ENCODE measurements at regions not wholly inside any gene's neighbourhood (a gene's known extent, or its start where the extent isn't known, plus 50 kb on each side); places are given as distances from the start of the nearest gene placed in this dataset.

DNA sequence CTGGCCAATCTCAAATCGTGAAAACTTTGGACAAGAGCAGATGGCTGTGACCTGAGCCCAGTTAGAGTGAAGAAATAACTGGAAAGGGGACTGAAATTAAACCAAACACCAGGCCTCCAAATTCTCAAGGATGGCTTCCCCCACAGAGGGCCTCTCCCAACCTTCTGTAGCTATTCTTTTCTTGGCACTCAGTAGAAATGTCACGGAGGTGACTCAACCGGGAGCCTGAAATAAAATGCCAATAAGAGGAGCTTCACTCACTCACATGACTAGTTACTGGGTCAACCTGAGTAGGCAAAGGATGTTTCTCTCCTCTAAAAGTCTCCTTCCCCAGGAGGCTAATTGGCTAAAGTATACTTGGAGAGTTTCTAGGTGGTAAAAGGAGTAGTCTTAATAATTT lies 230.7 kb downstream of the MAF start:
- no peak for DNase-seq

DNA sequence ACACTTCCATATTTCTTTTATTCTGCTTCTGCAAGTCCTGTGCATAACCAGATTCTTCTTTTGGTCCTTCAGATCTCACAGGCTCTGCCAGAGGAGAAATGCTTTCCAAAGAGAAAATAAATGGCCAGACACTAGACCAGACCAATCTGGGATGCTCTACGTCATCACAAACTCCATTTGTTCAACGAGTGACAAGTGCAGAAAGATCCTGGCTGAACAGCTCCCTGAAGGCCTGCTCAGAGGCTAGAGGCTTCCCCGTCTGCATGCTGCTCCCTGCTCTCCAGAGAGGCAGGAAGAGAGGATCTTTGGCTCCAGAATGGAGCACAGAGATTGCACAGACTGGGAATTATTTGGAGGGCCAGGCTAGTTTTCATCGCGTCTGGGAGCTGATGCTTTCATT lies 232.7 kb downstream of the MAF start:
- no peak for DNase-seq

DNA sequence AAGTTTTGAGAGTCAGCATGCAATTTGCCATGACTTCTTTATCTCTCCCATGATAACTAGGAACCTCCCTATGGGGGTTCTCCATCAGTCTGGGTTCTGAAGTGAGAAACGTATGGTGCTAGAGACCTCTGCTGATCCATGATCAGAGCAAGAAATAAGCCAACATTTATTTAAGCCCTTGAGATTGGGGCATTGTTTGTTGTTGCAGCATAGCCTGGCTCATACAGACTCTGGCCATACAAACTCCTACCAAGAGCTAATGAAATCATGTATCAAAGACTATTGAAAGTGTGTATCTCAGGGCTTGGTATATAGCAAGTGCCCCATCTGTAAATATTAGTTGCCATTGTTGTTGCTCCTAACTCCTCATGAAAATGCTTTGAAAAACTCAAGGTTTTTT lies 233.9 kb downstream of the MAF start:
- DNase-seq, result no peak

DNA sequence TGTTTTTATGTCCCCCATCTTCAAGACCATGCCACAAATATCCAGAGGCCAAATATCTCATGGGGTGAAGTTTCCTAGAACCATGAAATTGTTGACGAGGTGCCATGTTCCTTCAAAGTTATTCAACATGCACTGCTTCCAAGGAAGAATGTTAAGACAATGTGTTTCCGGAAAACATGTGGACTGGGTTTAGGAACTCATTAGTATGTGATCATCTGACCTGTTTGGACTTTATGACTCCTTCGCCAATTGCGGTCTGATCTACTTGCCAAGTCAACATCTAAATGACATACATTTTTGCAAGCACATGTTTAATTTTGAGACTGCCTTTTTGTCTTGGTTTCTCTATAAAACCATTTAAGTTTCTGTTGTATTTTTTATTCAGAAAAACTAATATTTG lies 234.8 kb downstream of the MAF start:
- no peak for DNase-seq

DNA sequence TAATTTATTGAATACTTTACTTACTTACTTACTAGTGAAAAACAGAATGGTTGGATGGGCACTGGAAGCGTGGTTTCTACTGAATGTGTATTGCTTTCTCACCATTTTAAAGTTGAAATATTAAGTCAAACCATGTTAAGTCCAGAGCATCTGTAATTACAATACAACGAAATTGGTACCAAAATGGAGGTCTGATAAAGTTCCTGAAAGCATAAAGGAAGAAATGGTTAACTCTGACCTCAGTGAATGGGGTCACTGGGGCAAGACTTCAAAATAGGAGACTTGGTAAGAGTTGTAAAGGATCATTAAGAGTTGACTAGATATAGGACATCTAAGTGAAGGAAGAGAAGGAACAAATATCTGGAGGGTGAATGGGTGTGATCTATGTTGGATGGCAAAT lies 237.1 kb downstream of the MAF start:
- no peak for DNase-seq

DNA sequence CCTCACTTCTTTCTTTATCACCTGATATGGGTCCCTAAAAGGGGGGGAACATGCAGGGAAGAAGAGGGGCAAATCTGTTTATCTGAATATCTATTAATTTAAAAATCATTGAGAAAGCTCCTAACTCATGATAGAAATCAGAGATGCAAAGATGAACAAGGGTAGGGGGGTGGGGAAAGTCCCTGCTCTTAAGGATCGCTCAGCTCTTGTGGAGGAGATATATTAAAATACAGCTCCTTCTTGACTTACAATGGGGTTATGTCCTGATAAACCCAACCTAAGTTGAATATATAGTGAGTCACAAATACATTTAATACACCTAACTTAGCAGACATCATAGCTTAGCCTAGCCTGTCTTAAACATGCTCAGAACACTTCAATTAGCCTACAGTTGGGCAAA lies 237.5 kb downstream of the MAF start:
- no peak for DNase-seq

DNA sequence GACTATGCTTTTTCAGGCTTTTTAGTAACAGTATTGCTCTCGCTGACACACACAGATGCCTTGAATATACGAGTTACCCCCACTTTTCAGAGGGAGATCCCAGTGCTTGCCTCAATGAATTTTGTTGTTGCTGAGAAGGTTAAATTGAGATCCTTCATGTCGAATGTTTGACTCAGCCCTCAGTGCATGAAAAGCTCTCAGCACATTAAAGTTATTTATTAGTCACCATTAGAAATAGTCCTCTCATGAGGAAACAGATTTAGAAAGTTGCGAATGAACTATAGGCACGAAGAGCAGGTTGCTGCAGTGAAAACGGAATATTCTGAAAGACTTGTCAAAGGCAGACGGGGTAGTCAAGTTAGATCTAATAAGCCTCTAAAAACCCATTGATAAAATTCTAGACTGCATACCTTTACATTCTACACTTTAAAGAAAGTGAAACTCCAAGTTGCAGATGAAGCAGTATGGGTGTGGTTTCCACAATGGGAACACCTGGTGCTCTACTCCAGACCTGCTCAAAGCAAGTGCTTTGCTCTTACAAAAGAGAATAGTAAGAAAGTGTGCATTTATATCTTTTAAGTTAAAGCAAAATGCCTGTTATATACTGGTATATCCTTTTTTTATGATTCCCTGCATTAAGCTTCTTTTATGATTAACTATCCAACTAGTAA lies 238.1 kb downstream of the MAF start:
- DNase-seq, result no peak

DNA sequence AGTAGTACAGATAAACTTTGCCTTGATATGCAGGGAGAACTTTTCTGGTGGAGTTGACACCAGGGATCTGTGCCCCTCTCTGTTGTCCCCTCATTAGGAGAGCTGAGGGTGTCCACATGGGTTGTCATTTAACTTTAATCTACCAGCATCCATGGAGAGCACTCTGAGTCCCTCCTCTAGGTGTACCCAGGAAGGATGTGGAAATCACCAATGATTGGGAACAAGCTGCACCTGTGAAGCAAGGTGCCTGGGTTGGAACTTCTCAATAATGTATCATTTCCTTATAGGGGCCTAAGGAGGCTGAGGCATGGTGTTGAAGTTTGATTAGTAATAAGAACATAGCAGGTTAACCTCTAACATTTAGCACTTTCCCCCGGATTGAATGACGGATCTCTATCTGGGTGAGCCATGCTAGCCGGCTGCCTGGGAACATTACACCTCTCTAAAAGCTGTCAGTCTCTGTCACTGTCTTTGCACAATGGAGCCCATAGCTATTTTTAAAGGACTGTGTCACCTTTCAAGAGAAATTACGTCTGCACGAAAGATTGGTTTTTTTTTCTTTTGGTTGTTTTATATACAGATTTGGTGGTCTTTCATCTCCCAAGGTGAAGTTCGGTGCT lies 239.3 kb downstream of the MAF start:
- no peak for DNase-seq

DNA sequence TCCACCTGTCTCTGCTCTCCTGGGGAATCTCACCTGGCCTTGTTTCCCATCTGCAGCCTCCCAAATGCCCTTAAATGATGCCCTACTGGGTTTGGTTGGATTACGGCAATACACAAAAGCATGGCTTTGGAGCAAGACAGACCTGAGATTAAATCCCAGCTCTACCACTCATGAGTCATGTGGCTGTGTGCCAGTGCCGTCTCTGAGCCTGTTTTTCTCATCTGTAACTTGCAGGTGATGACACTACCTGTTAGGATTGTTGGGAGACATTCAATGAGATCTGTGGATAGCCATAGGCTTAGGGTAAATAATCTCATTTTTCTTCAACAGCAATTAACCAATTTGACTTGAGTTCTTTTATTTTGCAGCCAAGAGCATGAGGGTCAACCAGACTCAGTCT lies 240.3 kb downstream of the MAF start:
- DNase-seq, result no peak

DNA sequence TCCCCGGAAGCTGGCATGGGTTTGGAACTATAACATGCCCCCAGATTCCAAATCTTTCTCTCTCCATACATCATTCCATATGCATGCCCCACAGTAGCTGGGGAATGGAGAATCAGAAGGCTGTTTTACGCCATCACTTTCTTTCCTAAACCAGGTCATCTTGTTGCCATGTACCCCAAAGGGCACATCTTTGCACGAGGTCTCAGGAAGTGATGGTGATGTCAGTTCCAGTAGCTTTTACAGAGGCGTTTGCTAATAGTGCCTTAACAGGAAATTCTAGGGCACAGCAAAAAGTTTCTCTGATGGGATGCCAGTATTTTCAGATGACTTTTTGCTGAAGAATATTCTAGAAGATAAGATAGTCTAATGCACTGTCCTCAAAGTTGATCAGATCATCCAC lies 241.5 kb downstream of the MAF start:
- no peak for DNase-seq

DNA sequence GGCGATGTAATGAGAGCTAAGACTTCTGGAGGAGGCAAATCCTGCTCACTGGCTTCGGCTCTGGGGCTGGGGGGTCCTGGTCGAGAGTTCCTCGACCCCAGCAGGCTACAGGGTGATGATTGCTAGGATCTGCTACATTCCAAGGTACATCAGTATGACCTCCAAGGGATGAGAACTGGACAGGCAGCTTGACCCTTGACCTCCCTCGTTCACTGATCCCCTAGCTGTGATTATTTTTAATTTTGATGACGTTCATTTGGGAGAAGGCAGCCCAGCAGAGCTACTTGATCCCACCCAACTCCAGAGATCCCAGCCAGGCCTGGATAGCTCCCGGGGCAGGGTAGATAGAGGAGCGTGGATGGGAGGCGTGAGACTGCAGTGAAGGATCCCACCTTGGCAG lies 242.3 kb downstream of the MAF start:
- DNase-seq, result no peak

DNA sequence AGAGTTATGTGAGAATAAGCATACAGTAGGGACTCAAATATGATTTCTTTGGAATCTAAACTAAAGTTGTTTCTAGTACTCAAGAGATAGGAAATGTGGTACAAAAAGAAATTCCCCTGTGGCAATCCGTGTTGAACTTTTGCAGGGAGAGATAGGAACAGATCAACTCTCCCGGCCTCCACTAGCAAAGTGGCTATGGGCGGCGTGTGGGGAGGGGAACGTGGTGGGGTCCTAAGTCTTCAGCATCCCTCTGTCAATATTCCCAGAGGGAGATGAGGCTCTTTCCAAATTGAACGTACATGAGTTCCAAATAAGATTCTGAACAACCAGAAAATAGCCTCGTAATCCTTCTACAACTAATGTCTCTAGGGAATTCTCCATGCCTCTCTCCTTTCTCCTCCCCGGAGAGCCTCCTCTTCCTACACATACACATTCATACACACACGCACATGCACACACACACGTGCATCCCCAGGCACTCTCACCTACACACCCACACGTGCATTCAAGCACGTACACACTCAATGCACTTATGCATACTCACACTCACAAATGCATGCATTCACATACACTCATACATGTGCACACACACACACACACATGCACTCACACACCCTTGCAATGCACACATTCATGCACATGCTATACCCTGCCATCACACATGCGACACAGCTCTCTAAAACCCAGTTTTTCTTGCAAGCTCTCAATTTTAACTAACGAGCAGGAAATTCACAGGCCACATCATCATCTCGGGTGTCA lies 244.8 kb downstream of the MAF start:
- no peak for DNase-seq

DNA sequence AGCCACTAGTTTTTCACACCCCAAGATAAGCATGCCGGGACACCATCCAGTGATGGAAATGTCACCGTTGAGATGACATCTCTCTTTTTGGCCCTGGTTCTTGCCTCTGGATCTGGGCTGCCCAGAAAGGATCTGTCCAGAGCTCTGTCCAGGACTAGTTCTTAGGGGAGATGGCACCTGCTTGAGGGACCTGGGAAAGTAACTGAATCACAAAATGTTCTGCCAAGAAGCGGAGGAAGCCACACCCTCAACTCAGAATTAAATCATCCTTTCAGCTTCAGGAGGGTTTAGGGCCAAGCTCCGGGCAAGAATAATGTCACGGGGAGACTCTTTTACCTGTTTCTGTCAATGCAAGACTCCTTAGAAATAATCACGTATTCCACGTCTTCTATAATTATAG lies 248.6 kb downstream of the MAF start:
- DNase-seq, result no peak

DNA sequence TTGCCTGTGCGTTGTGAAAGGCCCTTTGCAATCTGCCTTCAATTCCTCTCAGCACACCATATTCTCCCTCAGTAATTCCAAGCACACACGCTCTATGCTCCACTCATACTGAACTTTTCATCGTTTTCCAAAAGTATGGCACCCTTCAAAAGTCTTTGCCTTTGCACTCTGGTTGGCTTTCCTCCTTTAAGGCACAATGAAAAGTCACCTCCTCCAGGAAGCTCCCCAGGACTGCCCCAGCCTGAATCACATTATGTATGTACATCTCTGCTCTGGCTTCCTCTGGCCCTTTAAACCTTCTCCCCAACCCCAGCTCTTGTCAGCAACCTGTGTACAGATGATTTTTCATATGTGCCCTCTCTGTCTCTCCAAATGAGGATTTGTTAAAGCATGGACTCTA lies 250.7 kb downstream of the MAF start:
- no peak for DNase-seq

DNA sequence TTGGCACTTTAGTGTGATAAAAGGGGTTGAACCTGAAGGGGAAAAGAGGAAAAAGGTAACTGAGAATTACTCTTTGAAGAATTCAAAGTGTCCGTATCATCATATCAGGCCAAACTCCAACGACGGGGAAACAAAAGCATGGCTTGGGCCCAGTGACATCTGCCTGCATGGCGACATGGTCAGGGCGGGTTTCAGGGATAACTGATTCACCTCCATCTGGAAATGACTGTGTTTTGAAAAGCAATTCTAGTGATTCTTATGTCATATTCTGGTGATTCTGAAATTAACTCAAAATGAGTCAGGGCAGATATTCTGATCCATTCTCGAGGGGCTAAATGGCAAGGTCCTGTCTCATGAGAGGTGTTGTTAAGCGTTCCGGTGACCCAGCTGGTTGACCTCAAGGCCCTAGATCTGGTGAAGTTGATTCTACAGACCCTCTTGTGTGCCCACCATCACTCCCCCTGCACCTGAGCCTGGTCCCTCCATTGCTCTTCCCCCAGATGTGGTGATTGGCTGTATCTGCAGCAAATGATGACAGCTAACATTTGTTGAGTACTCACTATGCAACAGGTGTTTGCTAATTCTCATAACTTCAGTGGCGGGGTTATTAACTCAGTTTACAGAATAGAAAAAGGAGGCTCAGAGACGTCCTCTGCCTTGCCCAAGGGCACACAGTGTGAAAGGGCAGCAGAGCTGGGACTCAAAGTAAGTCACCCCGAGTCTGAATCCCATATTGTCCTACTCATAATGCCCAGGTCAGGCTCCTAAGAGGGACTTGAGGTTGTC lies 251.8 kb downstream of the MAF start:
- DNase-seq, result no peak

DNA sequence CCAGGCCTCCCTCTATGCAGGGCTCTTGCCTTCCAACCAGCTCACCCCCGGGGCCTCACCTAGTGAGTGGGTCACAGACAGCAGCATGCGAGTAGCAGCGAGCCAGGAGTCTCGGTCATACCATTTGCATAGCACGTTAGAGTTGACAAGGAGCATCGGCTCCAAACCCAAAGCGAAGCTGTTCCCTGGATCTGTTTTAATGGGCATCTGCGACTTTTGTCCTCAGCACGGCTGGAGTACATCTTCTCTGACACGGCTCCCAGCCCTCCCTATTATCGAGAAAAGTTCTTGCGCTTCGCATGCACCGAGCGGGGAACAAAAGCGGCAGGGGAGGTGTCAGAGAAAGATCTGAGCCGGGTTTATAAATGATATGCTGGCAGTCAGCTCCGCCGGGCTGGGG lies 253.3 kb downstream of the MAF start:
- DNase-seq, result no peak

DNA sequence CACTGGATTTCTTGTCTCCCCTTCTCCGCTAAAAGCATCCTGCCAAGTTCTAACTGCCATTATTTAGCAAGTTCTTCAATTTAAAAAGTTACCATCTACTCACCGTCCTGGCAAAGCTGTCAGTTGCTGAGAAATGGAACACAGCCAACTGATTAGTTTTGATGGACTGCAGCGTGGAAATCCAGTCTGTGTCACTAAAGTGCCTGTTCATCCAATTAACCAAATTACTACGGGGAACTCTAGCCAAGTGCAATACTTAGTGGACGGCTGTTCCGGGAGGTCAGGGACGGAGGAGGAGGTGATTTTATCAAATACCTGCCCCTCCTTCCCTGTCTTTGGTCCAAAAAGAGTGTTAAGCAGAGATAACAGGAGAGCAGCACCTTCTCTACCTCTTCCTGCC lies 260.7 kb downstream of the MAF start:
- DNase-seq, result no peak

DNA sequence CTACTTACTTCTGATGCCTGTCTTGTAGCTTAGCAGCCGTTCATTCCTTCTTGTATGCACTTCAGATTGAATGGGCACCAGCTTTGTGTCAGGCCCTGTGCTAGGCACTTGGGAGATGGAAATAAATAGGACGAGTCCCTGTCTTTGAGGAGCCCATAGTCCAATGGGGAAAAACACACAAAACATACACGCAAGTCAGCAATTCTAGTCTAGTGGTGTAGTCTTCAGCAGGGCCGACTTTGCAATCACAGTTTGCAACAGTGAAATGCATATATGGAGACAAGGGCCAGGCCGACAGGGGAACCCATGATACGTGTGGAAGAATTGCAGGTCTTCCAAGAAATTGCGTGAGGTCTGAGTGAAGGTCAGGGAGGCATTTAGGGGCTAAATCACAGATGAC lies 262.6 kb downstream of the MAF start:
- DNase-seq, result no peak

DNA sequence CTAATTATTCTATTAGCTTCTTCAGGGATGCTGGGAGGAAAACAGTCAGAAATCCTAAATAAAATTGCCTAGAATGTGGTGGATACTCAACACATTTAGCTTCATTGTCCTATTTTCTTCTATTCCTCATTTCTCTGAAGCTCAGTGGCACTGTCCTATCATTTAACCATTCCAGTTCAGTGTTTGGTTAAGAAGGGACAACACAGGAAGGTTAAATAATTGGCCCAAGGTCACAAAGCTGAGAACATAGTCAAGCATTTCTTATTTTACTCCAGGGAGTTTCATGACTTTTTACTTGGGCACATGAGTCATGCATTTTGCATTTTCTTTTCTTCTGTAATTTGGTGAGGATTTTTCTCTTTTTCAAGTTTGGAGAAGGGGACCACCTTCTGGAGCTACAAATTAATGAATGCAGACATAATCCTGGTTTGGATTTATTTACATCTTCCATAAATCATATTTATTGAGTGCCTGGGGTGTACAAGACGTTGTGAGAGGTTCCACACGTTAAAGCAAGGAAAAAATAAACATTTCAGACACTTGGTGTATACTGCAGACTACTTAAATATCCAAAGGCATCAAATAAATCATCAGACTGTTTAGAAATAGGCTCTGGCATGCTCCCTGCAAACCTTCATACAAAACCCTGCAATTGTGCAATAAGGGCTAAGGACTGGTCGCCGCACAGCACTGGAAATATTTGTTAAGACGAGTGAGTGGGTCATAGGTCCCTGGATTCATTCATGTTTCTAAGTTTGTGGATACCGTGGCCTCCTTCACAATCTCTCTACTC lies 263.9 kb downstream of the MAF start:
- DNase-seq, result no peak

DNA sequence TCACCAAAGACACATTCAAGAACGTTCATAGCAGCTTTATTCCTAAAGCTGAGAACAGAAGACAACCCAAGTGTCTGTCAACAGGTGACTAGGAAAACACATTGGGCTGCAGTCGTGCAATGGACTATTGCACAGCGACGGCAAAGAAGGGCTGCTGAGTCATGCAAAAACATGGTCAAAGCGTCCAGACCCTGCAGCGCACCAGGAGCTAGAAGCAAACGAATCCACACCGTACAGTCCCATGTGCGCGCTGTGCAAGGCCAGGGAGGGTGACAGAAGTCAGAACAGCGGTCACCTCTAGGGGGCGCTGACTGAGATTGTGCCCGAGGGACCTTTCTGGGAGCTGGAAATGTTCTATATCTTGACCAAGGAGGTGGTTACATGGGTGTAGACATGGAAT lies 266.4 kb downstream of the MAF start:
- DNase-seq, result no peak

DNA sequence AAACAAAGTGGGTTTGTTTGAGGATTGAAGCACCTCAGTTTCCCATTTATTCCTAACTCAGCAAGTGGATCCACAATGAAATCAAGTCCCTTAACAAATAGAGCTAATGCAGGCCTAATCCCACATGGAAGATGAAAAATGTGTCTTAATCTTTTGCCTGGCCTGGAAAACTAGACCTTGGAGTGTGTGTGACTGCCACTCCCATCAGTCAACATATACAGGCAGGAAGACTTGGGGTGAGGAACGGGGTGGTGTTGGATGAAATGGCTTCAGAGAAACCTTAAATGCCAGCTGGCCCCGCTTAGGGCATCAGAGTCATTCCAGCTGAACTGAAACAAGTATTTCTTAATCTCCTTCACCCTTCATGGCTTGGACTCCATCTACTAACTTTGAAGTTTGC lies 269.5 kb downstream of the MAF start:
- no peak for DNase-seq

DNA sequence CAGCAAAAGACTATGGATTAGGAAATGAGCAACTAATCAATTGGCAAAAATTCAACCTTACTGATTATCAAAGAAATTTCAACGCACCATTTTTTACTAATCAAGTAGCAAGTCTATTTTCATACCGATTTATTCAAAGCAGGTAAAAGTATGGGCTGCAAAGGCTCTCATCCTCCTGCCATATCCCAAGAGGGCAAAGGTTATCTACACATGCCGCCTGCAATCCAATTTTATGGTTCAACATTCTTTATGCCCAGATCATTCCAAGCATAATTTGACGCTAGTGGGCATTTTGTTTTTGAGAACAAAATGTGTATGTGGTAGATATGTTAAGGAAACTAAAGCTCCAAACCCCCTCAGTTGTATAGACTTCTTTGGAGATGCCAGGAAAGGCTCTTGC lies 270.6 kb downstream of the MAF start:
- no peak for DNase-seq
